GM18858 (cell line): ENCODE measurements at regions not wholly inside any gene's neighbourhood (a gene's known extent, or its start where the extent isn't known, plus 50 kb on each side); places are given as distances from the start of the nearest gene placed in this dataset.

ENCODE experiments used
- ATAC-seq: cut with Tn5 transposase; IDR thresholded peaks from one replicate; pipeline ENCODE4 v1.9.1; 2021; ENCODE audit not compliant: unreplicated experiment

DNA sequence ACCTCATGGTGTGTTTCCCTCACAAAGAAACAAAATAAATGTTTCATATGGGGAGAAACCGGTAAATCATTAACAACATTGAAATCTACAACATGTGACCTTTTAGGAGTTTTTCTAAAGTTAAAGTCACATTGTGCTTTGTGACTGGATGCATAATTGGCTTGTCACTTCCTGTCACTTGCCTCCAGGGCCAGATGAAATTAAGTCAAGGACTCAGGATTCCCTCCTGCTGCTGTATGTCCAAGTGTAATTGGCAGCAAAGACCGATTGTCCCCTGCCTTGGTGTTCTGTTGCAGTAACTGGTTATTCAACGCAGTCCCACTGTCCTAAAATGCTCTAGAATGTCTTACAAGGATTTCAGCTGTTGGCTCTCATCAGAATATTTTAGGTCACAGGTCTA, 448.2 kb downstream of the LIG4 start:
- no peak for ATAC-seq

DNA sequence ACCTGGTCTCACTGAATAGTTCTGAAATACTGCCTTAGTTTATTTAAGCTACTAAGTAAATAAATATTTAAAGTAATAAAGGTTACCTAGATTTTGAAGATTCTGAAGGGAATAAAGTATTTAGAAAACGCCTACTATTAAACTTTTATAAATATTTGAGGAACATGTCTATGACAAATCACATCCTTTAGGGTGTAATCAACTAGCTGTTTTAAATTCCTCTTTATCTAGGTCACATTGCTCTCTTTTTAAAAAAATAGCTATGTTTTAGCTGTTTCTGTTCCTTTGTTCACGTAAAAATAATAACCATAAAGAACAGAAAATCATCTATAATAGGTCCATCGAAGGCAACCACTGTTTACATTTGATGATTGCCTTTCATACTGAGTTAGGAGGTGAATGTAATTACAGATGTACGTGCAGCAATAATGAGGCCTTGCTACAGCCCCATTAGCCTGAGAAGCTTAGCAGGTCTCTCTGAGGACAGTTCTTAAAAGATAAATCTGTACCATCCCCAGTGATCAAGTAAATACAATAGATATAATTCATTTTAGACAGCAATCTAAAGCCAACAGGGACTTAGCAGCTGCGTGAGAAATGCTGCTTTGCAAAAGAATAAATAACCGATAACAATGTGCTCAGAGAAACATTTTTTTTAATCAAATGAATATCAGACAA, 449.5 kb downstream of the LIG4 start:
- no peak for ATAC-seq

DNA sequence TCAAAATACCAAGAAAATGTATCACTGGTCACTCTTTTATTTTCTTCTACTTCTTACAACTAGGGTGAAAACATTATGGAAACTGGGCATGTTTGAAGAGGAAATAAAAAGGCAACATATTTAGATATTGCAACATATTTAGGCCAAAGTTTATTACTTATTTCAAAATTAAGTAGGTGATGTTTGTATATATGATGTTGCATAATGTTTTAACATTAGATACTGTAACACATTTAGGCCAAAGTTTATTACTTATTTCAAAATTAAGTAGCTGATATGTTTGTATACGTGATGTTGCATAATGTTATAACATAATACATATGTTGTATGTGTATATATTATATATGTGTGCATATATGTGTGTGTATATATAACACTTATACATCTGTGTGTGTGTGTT, 451.3 kb downstream of the LIG4 start:
- ATAC-seq, result no peak

DNA sequence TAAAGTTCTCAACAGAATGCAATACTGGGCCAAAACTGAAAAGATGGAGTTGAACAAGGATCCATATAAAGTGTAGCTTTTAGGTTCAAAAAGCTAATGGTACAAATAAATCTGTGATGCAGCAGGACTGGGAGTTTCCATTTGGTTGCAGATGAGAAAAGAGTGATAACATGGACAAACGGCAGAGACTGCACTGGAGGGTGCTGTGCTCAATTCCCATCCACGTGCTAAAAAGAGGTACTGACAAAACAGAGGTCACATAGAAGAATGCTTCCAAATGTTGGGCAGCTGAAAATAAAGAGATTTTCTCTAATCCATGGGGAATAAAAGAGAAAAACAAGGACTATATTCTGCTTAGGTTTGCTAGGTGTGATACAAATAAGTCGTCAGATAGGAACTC, 461.6 kb downstream of the LIG4 start:
- ATAC-seq, result no peak

DNA sequence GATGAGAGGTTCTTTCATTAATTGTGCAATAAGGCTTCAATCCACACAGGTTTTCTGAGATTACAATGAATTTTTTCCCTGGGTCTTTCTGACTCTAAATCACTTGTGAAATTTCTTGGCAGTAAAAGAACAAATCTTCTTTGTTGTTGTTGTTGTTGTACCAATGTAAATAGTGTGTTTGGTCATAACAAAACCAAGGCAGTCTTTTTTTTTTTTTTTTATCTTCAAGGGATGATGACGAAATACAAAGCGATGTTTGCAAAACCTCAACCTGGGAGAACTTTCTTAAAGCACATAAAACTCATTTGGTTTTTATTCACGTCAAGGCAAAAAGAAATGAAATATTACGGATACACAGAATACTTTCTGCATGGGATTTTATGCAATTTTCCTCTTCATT, 462.0 kb downstream of the LIG4 start:
- no peak for ATAC-seq

DNA sequence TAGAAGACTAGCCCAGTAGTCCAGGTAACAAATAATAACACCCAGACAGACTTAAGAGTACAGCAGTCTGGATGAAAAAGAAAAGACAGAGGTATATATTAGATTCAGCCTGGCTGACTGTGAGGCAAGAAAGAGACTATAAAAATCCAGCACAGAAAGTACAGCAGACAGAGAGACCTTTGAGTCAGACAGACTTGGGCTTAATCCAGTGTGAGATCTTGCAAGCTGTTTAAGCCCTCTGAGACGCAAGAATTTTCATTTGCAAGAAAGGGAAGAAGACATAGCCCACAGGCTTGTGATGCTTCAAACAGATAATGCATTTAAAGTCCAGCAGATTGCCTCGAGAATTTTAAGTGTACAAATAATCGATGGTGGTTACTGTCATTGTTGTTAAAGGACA, 471.4 kb downstream of the LIG4 start:
- ATAC-seq, result no peak

DNA sequence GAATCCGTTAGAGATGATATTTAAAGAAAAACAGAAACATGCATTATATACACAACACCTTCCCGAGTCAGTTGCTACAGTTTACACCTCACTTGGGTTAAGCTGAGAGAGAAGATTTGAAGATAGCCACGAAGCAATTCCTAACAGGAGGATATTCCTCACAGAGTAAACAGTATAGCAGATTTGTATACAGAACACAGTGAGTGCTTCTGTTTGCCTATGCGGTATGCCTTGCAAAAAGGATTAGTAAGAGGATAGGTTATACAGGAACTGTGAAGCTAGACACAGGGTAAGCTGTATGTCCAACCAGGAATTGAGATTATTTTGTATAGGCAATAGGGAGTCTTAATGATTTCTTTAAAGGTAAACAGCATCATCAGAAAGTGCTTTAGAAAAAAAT, 471.8 kb downstream of the LIG4 start:
- no peak for ATAC-seq

DNA sequence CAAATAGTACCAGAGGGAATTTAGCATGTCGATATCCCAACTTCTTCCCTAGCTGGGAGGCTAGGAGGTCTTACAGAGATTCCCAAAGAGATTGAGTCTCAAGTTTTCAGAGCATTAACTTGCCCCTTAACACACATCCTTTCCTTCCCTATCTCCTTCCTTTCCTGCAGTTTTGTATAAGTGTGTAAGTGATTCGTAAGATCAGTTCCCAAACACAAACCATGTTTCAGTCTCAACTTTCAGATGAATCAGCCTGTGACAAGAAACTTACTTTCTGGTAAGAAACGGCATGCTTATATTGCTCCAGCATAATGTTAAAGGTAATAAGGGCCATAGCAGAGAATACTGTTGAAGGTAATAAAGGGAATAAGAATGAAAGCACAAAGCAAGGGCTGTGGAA, 472.2 kb downstream of the LIG4 start:
- ATAC-seq, result no peak

DNA sequence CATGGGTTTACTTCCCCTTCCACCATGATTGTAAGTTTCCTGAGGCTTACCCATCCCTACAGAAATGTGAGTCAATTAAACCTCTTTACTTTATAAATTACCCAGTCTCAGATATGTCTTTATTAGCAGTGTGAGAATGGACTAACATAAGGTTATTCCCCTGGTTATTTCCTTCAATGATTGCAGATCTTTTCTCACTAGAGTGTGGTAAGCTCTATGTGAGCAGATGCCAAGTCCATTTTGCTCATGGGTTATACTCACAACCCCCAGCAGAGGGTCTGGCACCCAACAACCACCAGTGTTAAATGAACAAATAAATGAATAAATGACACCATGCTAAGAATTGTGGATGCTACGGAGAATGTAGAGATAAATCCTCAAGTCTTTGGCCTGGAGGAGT, 472.8 kb downstream of the LIG4 start:
- peak; percentile 43 for ATAC-seq

DNA sequence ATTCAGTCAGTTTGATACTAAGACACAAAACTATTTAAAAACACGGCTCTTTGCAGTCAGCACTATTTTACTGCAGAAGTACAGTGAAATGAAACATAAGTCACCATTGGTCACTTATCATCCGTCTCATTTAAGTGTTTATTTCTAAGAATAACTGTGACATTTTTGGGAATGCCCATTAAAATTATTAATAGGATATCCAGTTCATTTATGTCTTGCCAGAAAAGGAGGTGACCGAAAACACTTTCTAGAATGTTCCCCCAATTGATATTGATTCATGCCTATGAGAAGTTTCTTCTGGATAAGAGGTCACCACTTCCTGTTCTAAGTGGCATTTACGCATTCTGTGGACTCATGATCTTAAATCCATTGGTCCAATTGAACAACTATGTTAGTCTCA, 477.3 kb downstream of the LIG4 start:
- no peak for ATAC-seq

DNA sequence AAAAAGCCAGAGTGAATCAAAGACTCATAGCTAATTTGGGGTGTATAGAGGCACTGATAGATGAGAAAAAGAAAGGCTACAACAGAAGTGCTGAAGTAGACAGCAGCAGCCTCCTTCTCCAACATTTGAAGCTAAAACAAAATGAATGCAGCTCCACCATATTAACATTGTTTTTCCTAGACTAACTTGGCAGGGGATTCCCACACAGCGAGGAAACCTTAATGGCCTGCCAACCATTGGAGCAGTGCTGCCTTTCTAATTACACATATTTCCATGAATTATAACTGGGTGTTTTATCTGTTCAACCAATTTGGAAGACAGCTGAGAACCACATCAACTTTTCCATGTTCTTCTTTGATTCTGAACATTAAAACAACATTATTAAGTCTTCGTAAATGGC, 478.6 kb downstream of the LIG4 start:
- ATAC-seq, result no peak

DNA sequence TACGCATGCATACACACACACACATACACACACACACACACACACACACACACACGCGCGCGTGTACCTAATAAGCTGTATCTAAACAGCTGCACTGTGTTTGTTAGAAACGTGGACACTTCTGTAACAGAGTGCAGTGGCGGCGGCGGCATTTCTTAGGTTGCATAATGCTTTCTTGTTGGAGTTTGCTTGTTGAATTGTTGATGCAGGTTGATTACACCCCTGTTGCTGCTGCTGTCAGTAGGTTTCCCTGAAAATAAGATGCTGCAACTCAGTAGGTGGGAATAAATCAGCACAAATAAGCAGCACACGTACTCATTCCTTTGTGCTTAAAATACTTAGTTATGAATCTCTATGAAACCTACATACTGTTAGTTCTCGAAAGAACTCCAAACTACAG, 479.2 kb downstream of the LIG4 start:
- ATAC-seq, result no peak

DNA sequence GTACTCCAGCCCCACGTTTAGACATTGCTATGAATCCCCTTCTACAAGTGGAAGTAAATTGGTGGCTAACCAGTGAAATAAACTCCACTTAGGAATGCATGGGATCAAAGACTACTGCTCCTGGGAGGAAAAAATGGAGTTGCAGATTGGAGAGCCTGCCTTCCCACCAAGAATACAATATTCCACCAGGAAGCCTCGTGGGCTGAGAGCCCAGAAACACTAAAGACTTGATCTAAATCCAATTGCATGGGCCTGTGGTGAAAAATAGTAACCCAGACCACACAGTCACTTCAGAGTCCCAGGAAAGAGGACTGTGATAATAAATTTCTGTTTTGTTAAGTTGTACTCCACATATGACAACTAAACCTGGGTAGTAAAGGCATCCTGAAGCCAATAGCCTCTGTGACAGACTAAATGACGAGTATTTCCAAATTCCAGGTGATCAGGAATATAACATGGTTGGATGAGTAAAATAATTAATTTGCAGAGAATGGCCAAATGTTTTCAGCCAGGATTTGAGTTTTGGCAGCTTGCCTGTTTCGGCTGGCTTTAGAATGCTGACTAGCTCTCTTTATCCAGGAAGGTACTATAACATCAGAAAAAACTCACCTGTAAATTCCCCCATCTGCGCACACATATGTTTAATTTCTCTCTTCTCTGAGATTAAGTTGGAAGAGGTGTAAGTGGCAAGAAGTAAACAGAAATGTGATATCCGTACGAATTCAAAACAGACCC, 480.3 kb downstream of the LIG4 start:
- ATAC-seq, result no peak

DNA sequence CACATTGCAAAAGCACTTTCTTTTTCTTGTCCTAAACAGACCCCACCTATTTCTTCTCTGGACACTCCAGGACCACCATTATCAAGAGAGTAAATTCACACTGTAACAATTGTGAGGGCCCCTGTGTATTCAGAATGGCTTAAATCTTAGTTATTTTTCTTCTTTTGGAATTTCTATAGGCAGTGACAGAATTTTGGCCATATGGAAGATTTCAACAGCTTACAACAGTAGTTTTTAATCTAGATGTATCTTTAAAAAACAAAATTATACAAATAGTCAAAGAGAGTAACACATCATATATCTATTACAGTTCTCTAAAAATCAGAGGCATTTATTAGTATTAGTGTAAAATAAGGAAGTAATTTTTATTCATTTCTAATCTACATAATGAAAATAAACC, 482.1 kb downstream of the LIG4 start:
- ATAC-seq, result no peak

DNA sequence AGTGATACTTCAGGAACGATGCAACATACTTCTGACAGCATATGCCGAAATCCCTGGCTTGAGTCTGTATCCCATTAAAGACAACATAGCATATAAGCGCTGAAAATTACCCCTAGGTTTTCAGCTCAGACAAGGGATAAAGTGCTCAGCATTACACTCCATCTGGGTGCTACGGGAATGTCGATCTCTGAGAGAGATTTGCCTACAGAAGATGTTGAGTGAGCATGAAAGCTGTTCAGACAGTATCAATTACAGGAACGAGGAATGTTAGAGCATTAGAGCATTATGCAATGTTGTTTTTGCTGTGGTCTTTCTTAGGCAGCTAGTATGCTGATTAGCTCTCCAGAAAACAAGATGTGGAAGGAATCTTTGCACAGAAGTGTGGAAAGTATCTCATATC, 484.5 kb downstream of the LIG4 start:
- ATAC-seq, result no peak

DNA sequence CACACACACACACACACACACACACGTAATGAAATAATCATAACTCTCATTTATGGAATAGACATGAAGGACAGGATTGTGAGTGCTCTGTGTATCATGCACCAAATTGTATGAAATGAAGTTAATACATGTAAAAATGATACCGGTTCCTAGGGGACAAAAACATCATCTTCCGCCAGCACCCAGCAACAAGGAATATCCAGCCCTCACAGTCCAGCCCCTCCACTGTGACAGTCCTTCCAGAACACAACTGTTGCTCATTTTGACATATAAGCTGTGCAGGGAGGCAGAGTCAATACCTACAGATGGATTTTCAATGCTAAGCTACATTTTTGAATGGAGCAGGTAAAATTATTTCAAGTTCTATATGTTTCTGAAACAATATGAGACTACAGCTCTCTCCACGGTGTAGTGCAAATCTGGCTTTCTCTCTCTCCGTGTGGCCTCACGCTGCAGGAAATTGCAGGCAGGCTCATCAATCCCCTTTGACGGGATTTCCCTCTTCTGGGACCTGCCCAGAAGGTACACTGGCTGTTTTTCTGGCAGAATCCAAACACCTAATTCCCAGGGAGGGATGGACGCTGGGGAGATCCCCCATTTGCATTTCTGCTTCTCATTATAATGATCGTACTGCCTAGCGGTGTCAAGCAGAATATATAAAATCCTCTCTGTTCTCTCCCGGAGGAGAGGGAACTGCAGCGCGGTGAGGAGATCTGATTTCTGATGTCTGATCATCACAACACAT, 494.0 kb downstream of the LIG4 start:
- ATAC-seq, result no peak

DNA sequence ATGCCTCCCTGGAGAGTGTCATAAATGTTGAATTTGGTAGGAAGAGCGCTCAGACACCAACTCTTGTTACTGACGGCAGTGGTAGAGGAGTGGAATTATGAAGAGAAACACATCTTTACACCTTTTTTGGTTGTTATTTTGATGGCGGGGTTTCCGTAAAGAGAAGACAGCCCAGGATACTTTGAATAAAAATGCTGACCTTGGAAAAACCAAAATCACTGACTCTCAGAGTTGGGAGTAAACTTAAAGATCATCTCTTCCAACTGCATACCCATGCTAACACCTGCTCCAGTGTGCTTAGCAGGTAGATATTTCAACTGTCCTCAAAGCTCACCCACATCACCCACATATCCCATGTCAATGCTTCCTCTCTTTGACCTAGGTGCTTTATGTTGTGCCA, 498.6 kb downstream of the LIG4 start:
- no peak for ATAC-seq

DNA sequence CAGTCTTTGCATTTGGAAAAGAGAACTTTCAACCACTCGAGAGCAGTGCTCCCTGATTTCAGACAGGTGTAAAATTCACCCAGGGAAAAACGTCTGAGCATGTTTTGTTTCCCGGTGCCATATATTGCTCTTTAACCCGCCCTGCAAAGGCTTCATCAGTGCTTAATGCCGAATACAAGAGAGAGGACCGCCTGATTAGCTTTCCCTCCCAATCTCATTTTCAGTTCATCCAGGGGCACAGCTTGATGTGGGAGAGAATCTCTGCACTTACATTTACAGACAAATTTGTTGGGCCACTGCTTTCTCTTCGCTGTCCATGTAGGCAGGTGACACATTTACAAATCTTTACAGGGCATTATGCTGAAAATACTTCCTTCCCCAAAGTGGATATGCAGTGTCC, 499.1 kb downstream of the LIG4 start:
- no peak for ATAC-seq

DNA sequence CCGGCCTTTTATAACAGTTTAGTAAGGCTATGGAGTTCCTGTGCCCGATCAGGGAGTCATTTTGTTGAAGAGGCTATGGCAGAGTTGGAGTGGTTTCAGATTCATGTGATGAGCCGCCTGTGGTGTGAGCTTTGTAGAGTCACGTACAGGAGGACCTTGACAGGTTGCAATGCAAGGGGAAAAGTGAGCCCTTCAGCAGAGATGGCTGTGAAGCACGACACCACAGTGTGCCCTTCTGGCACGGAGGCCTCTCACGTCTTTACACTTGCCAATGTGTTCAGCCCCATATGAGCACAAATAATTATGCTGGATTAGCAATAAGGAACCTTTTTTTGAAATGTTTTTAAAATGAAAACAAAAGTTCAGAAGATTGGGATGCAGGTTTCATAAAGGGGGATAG, 499.8 kb downstream of the LIG4 start:
- ATAC-seq, result no peak

DNA sequence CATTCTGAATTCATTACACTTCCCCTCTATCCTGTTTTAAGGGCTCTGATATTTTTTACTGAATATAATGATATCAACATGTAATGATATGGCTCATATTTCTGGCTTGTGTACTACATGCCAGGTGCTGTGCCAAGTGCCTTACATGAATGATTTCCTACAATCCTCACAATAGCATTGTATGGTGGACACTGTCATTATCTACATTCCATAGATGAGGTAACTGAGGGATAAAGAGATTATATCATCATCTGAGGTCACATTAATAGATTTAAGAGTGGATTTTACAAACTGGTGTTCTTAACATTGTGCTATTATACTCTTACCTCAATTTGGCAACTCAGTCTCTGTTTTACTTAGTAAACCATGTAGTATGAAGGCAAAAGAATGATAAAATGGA, 502.0 kb downstream of the LIG4 start:
- ATAC-seq, result no peak

DNA sequence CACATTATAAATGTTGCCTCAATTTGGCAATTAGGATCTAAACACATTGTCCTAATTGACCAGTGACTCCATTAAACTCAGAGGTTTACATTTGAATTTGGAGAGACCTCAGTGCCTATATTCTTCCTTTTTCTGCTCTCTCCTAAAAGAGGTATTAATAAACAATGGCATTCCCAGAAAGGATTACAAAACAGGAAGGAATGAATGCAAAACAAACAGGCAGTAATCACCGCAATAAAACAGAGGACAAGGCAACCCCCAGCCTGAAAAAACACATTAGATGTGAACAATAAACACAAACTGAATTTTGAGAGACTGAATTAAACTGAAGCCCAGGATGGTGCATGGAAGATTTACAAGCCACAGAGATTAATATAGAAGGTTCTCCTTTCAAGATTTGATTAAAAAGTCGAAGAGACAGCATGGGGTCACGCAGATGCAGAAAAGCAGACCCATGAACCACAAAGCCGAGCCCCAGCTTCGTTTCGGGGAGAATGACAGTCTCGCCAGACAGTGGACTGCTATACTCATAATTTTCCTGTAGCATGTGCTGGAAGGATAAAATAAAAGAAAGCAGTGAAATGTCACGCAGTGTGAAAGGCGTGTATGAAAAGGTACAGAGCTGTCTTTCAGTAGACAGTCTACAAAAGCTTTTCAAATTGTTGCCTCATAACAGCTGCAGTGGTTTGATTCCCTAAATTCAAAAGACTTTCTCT, 503.0 kb downstream of the LIG4 start:
- ATAC-seq, result no peak

DNA sequence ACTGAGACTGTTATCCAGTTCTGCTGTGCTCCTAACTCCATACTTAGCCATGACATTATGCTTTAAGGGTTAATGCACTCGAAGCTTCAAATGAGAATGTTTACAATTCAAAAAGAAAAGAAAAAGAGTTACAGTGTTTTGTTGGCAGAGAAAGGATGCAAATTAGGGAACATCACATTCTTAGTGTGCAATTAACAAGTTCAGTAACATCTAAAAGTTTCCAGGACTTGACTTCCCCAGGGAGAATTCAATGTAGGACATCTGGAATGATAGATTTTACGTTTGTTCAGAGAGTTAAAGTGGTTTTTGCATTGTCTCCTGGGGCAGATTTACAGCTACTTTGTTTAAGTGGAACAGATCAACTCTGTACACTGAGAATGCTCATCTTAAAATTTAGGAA, 525.2 kb downstream of the LIG4 start:
- no peak for ATAC-seq
